Natural killer cell treated with Interleukin-12 subunit alpha and Interleukin-12 subunit beta and Interleukin-15 and Interleukin-18, amount 100 ng/mL, for 72 hours (primary cell): ENCODE measurements at regions not wholly inside any gene's neighbourhood (a gene's known extent, or its start where the extent isn't known, plus 50 kb on each side); places are given as distances from the start of the nearest gene placed in this dataset.
"Not testable (repeated sequence)": the region's sequence is repeated elsewhere in the genome, so short reads cannot be mapped to it uniquely, and the experiment has no call there.

Source experiments
- ATAC-seq, 2 donors: fragments of 150-1000 bp; cut with Tn5 transposase in 1 of 2; sonication (Bioruptor Pico), chemical (Tn5 transposase) in 1 of 2; 2 replicates each; pipeline ENCODE4 v1.10.0; 2021
- DNase-seq: peaks from one replicate; pipeline ENCODE4 v3.0.0; 2022; ENCODE audit warnings: low spot score
- H3K27ac Mint-ChIP-seq, 2 donors: 1 replicate in 1 of 2; 2 replicates in 1 of 2; pipeline ENCODE4 v1.8.0; 2022; ENCODE audit warnings: mixed read lengths in 2 of 2, mild to moderate bottlenecking in 1 of 2, moderate library complexity in 1 of 2
- H3K27me3 Mint-ChIP-seq, 2 donors: 1 replicate in 1 of 2; 2 replicates in 1 of 2; pipeline ENCODE4 v1.8.0; 2022; ENCODE audit warnings: mixed read lengths in 2 of 2
- H3K36me3 Mint-ChIP-seq: one replicate; pipeline ENCODE4 v1.8.0; 2022; ENCODE audit warnings: mixed read lengths
- H3K4me1 Mint-ChIP-seq, 2 donors: 1 replicate in 1 of 2; 2 replicates in 1 of 2; pipeline ENCODE4 v1.8.0; 2022; ENCODE audit warnings: low read depth in 2 of 2, mixed read lengths in 2 of 2, mild to moderate bottlenecking in 1 of 2
- H3K4me3 Mint-ChIP-seq: one replicate; pipeline ENCODE4 v1.8.0; 2022; ENCODE audit warnings: mixed read lengths
- H3K9me3 Mint-ChIP-seq: 2 replicates; pipeline ENCODE4 v1.8.0; 2022; ENCODE audit warnings: mixed read lengths

DNA sequence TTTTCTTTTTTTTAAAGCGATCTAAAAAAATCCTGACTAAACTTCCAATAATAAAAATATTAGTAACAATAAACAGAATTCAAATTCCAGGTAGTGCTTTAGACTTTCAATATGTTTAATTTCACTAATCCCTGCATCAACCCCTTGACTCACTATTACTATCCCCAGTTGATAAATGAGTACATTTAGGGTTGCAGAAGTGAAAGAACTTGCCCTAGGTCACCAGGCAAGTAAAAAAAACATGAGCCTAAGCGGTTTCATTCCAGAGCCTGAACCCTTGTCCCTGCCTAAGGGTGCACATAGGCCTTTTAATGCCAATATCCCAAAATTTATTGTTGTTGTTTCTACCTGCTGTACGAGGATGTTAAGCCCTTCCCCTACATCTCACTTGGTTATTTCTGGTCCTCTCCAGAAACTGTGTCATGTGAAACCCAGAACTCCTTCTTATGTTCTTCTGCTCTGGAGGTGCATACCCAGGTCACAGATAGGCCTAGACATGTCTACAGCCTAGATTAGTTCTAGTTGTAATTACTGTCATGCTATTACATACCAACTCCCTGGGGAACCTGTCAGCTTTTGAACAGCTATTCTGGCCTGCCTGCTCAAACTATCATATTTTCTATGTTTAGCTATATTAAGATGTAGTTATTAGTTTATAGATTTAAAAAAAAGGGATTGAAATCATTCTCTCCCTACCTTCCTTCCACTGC is 244.5 kb upstream of the PITX2 start:
- ATAC-seq: no peak
- H3K36me3 Mint-ChIP-seq: no peaks in the 10 kb centered on the region
- no peaks in the 10 kb centered on the region for H3K9me3 Mint-ChIP-seq
- H3K4me3 Mint-ChIP-seq: no peak overlapping the region
- H3K27me3 Mint-ChIP-seq: no peaks in the 10 kb centered on the region
- DNase-seq: no peak
- no peak overlapping the region for H3K27ac Mint-ChIP-seq
- no peaks in the 10 kb centered on the region for H3K4me1 Mint-ChIP-seq

DNA sequence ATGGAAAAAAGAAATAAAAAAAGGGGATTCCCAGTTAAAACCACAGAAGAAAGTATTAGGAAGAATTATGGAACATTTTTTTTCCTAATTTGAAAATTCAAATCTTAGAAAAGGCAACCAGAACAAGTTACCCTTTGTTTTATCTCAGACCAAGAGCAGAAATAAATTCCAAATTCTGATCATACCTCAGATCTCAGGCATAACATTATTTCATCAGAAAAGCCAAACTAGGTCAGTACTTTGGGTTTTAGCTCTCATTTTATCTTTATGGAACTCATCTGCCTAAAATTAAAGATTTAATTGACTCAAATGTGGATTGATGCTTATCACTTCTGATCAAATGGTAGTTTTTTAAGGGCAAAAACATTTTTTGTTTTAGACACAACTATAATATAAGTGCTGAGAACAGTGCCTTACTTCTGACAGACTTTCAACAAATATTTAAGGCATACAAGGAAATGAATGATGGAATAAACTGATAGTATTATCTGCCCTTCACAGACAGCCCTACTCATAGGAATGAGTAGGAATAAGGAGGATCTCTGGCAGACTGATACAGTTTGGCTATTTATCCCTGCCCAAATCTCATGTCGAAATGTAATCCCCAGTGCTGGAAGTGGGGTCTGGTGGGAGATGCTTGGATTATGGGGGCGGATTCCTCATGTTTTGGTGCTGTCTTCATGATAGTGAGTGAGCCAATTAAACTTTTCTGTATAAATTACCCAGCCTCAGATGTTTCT is 245.3 kb upstream of the PITX2 start:
- Mint-ChIP-seq H3K4me3 (no peak overlapping the region), H3K9me3 (no peaks in the 10 kb centered on the region), H3K4me1 (no peaks in the 10 kb centered on the region), H3K27me3 (no peaks in the 10 kb centered on the region), H3K36me3 (no peaks in the 10 kb centered on the region), H3K27ac (no peak overlapping the region)
- no peak for DNase-seq
- no peak for ATAC-seq

DNA sequence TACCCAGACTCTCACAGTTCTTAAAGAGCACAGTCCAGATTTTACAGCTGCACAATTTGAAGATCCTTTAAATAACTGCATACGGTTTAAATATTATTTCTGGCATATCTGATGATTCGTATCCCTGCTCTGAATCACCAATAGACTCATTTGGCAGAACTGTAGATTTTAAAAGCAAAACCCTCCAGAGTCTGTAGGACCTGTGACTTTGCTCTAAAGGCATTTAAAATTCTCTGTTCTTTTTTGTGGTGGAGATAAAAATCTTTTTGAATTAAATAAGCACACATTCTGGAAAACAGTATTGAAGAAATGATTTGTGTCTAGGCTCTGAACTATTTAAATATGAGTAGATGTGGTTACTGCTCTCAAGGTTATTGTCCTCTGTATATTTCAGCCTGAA is 246.2 kb upstream of the PITX2 start:
- H3K4me1 Mint-ChIP-seq: no peaks in the 10 kb centered on the region
- ATAC-seq: no peak

DNA sequence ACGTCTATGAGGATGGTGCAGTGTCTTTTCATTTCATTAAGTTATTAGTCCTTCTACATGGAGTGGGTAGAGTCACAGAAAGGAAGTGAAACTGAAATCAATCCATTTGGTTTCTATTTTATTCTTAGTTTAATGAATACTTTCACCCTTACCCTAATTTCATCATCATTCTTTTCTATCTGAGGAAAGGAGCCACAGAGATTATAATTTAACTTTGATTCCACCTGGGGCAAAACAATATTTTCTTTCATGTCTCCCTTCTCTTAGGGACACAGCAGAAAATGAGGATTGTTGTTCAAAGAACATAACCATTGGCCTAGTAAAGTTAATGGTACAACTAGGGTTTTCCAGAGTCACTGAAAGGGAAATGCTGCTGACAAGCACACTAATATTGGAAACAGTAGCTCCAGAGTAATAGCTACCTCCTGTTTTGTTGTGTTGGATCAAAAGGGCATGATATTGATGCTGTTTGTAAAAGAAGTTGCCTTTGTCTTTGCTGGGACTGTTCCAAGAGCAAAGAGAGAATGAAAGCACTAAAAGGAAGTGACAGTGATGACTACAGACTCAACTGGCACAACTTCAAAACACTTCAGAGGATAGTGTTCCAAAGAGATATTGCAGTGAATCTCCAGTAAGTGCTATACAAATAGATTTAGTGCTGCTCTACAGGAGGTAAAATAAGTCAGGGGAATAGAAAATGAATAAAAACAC is 247.1 kb upstream of the PITX2 start:
- DNase-seq (no peak), ATAC-seq (no peak)
- H3K4me3 Mint-ChIP-seq: no peak overlapping the region
- no peaks in the 10 kb centered on the region for H3K27me3 Mint-ChIP-seq
- H3K36me3 Mint-ChIP-seq: no peaks in the 10 kb centered on the region
- no peaks in the 10 kb centered on the region for H3K9me3 Mint-ChIP-seq
- H3K27ac Mint-ChIP-seq: no peak overlapping the region
- no peaks in the 10 kb centered on the region for H3K4me1 Mint-ChIP-seq

More for the DNA sequence above, 246.2 kb upstream of the PITX2 start:
- H3K27ac Mint-ChIP-seq: no peak overlapping the region
- no peaks in the 10 kb centered on the region for H3K9me3 Mint-ChIP-seq
- H3K36me3 Mint-ChIP-seq: no peaks in the 10 kb centered on the region
- H3K4me3 Mint-ChIP-seq: no peak overlapping the region
- H3K27me3 Mint-ChIP-seq: no peaks in the 10 kb centered on the region
- no peak for DNase-seq

DNA sequence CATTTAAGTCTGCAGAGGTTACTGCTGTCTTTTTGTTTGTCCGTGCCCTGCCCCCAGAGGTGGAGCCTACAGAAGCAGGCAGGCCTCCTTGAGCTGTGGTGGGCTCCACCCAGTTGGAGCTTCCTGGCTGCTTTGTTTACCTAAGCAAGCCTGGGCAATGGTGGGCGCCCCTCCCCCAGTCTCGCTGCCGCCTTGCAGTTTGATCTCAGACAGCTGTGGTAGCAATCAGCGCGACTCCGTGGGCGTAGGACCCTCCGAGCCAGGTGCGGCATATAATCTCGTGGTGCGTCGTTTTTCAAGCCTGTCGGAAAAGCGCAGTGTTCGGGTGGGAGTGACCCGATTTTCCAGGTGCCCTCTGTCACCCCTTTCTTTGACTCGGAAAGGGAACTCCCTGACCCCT is 253.3 kb upstream of the PITX2 start:
- not testable (repeated sequence) for H3K27ac Mint-ChIP-seq, H3K4me3 Mint-ChIP-seq, H3K36me3 Mint-ChIP-seq, H3K4me1 Mint-ChIP-seq, H3K27me3 Mint-ChIP-seq, DNase-seq, H3K9me3 Mint-ChIP-seq, ATAC-seq

DNA sequence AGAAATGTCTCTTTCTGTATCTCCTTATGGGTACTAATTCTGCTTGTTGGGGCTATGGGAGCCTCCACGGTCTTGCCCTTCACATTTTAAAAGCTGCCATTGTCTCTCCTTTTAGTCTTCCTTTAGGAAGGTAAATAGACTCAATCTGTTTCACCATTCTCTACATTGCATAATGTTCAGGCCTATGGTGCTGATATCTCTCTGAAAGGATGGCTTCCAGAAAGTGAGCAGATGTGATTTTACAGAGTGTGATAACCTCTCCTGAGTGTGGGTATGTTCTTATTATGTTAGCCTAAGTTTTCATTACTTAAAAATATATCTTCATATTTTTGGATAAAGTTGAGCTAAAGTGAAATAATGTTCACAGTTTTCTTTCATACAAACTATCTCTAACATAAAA is 254.0 kb upstream of the PITX2 start:
- no peak overlapping the region for H3K27ac Mint-ChIP-seq
- H3K27me3 Mint-ChIP-seq: no peaks in the 10 kb centered on the region
- ATAC-seq (no peak), DNase-seq (no peak)
- peaks cover 5% of the 10 kb centered on the region for H3K36me3 Mint-ChIP-seq
- H3K4me1 Mint-ChIP-seq: no peaks in the 10 kb centered on the region
- H3K4me3 Mint-ChIP-seq: no peak overlapping the region
- H3K9me3 Mint-ChIP-seq: peaks cover 3% of the 10 kb centered on the region

DNA sequence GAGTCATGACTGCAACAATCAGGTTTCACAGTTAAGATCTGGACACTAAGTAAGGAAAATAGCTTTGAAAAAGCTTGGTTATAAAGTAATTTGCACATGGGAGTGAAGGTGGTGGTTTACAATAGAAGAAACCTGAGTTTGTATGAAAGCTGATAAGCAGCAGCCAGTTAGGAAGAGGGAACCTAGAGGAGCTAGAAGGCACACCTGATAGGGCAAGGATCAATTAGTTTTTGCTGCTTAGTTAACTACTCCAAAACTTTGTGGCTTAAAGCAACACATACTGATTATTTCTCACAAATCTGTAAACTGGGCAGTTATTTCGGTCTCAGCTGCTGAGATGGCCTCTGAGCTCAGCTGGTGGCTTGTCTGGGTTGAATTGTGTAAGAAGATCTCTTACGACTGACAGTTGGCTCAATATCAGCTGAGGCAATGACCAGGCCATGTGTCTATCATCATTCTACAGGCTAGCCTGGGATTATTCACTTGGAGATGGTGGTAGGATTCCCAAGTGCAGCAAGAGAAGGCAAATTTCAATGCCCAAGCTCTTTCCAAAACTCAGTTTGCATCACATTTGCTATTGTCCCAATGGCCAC is 255.0 kb upstream of the PITX2 start:
- Mint-ChIP-seq H3K27me3 (no peaks in the 10 kb centered on the region), H3K36me3 (peaks cover 5% of the 10 kb centered on the region), H3K27ac (no peak overlapping the region), H3K9me3 (peaks cover 3% of the 10 kb centered on the region), H3K4me3 (no peak overlapping the region), H3K4me1 (no peaks in the 10 kb centered on the region)
- DNase-seq (no peak), ATAC-seq (no peak)

DNA sequence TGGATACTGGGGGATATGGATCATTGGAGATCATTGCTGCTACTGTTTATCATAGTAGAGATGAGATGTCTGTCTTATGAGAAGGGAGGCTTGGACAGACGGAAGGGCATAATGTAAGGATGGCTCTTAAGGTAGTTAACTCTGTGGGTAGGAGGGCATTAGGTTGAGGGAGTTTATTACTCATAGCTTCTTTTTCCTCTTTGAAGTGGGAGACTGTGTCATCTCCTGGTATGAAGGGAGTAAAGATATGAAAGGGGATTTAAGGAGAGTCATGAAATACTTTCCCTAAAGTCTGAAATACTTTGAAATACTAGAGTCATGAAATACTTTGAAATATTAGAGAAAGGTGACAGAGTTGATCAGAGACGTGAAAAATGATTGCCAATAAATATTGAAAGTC is 255.5 kb upstream of the PITX2 start:
- Mint-ChIP-seq H3K27me3 (no peaks in the 10 kb centered on the region), H3K9me3 (peaks cover 3% of the 10 kb centered on the region), H3K4me1 (no peaks in the 10 kb centered on the region), H3K36me3 (peaks cover 5% of the 10 kb centered on the region), H3K27ac (no peak overlapping the region), H3K4me3 (no peak overlapping the region)
- DNase-seq (no peak), ATAC-seq (no peak)

DNA sequence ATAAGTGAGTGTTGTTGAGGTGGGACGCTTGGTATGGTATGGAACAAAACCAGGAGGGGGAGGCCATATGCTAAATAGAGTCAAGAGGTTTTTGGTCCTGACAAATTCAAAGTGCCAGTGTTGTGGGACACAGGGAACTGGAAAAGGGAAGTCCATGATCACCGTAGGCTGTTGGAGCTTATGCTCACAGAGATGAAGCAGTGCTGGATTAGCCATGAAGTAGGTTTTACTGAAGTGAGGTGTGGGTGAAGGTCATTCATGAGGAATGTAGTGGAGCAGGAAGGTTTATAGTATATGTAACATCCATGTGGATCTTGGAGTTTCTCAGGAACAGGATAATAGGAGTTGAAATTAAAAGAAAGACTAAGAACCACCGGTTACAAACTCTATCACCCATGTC is 256.1 kb upstream of the PITX2 start:
- H3K27me3 Mint-ChIP-seq: no peaks in the 10 kb centered on the region
- no peak overlapping the region for H3K27ac Mint-ChIP-seq
- H3K36me3 Mint-ChIP-seq: peaks cover 5% of the 10 kb centered on the region
- DNase-seq (no peak), ATAC-seq (no peak)
- H3K4me1 Mint-ChIP-seq: no peaks in the 10 kb centered on the region
- peaks cover 3% of the 10 kb centered on the region for H3K9me3 Mint-ChIP-seq
- no peak overlapping the region for H3K4me3 Mint-ChIP-seq

DNA sequence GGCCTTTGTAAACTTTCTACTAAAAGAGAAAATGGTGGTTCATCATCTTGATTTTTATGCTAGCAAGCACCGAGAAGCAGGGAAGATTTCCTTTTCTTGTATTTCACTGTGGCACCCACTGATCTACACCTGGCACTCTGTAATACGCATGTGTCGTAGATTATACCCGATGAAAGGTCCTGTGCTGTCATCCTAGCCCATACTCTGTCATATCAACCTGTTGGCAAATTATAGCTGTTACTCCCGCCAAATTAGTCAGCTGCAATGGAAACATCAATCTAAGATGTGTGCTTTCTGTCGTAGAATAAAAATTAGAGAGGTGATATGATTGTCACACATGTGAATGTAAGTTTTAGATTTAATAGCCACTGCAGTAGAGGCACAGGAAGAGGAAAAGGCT is 263.4 kb upstream of the PITX2 start:
- H3K4me1 Mint-ChIP-seq: no peaks in the 10 kb centered on the region
- ATAC-seq: no peak
- no peaks in the 10 kb centered on the region for H3K27me3 Mint-ChIP-seq
- H3K9me3 Mint-ChIP-seq: peaks cover 9% of the 10 kb centered on the region
- H3K4me3 Mint-ChIP-seq: no peak overlapping the region
- no peaks in the 10 kb centered on the region for H3K36me3 Mint-ChIP-seq
- no peak for DNase-seq
- H3K27ac Mint-ChIP-seq: no peak overlapping the region

DNA sequence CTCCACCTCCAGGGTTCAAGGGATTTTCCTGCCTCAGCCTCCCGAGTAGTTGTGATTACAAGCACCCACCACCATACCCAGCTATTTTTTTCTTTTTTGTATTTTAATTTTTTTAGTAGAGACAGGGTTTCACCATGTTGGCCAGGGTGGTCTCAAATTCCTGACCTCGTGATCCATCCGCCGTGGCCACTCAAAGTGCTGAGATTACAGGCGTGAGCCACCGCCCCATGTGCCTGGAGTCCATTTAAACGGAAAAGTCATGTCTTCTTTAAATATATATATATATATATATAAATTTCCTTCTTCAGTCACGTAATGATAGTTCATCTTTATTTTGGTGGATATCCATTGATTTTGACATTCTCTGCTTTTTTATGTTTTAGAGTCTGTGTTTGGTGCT is 264.0 kb upstream of the PITX2 start:
- Mint-ChIP-seq H3K4me3 (no peak overlapping the region), H3K27ac (no peak overlapping the region)

DNA sequence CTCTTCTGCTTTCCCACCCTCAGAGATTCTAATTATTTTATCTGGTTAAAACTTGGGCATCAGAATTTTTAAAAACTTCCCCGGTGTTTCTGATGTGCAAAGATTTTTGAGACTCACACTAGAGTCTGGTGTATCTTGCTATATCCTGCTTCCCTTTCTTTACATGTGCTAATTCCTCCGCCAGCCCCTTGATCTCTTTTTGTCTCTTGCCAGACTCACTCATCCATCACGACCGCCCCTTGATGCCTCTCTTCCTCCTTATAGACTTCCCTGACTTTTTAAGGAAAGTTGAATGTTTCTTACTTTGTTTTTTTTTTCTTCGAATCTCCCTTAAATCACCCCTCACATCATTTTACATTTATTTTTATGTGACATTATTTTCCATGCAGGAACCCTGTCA is 274.9 kb upstream of the PITX2 start:
- Mint-ChIP-seq H3K4me1 (no peaks in the 10 kb centered on the region), H3K36me3 (no peaks in the 10 kb centered on the region), H3K4me3 (no peak overlapping the region), H3K9me3 (peaks cover 6% of the 10 kb centered on the region), H3K27me3 (no peaks in the 10 kb centered on the region), H3K27ac (no peak overlapping the region)
- ATAC-seq (no peak), DNase-seq (no peak)

More for the DNA sequence above, 264.0 kb upstream of the PITX2 start:
- no peaks in the 10 kb centered on the region for H3K36me3 Mint-ChIP-seq
- peaks cover 10% of the 10 kb centered on the region for H3K9me3 Mint-ChIP-seq
- H3K27me3 Mint-ChIP-seq: no peaks in the 10 kb centered on the region
- no peaks in the 10 kb centered on the region for H3K4me1 Mint-ChIP-seq
- no peak for DNase-seq
- ATAC-seq: no peak

DNA sequence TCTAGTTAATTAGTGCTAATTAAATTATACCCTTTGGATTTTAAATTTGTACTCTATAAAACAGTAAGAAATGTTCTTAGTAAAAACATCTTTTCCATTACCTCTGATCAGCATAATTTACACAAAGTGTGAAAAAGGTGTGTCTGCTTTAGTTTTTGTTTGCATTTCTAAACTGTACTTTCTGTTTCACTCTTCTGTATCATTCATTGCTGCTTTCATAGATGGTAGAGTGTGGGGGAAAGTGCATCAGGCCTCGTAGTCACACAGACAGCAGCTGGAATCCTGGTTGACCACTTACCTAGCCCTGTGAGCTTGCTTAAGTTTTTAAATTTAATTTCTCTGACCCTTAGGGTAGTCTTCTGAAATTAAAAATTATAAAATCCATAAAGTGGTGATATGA is 275.4 kb upstream of the PITX2 start:
- Mint-ChIP-seq H3K9me3 (peaks cover 7% of the 10 kb centered on the region), H3K36me3 (no peaks in the 10 kb centered on the region), H3K4me1 (no peaks in the 10 kb centered on the region), H3K4me3 (no peak overlapping the region), H3K27ac (no peak overlapping the region), H3K27me3 (no peaks in the 10 kb centered on the region)
- ATAC-seq: no peak
- DNase-seq: no peak

DNA sequence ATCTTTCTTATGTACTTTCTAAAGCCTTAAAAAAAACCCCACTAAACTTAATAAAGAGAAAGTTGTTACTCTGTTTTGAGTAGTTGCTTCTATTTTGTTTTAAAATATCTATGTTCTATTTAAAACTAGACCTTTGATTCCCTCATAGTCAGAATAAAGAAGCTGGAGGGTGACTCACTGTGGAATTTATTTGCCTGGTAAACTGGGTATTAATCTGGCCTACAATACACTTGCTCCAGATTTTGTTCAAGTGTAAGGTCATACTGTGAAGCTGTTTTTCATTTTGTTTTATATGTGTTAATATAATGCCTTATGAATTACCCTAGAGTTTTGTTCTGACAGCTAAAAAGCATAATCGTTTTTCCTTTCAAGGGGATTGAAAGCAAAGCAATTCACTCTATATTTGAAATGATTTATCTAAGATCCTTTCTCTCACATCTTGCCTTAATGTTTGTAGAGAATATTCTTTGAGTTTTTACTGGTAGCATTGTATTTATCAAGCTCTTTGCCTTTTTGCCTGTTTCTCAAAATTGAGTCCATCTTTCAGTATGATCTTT is 277.4 kb upstream of the PITX2 start:
- no peak overlapping the region for H3K27ac Mint-ChIP-seq

More for the DNA sequence above, 277.4 kb upstream of the PITX2 start:
- no peaks in the 10 kb centered on the region for H3K36me3 Mint-ChIP-seq
- peaks cover 7% of the 10 kb centered on the region for H3K9me3 Mint-ChIP-seq
- H3K4me1 Mint-ChIP-seq: no peaks in the 10 kb centered on the region
- no peaks in the 10 kb centered on the region for H3K27me3 Mint-ChIP-seq
- no peak overlapping the region for H3K4me3 Mint-ChIP-seq
- ATAC-seq (no peak), DNase-seq (no peak)
